H1 (cell line): ENCODE measurements at regions not wholly inside any gene's neighbourhood (a gene's known extent, or its start where the extent isn't known, plus 50 kb on each side); places are given as distances from the start of the nearest gene placed in this dataset.

Source experiments
- EP300 ChIP-seq, 2 experiments: IDR thresholded peaks; 1 replicate in 1 of 2; 2 replicates in 1 of 2; pipeline ENCODE4 v1.6.1; 2011 to 2012; ENCODE audit warnings: low read depth in 2 of 2, low read length in 2 of 2, mild to moderate bottlenecking in 2 of 2, borderline replicate concordance in 1 of 2, inconsistent platforms in 1 of 2, moderate library complexity in 1 of 2
- RAD21 ChIP-seq, 2 experiments: IDR thresholded peaks in 1 of 2; conservative IDR thresholded peaks in 1 of 2; 2 replicates each; pipeline ENCODE4 v1.6.1; 2011; ENCODE audit warnings: low read depth in 2 of 2, low read length in 2 of 2, improper control_type of control experiment in 1 of 2, inconsistent platforms in 1 of 2, mild to moderate bottlenecking in 1 of 2, moderate library complexity in 1 of 2
- RNF2 ChIP-seq: fragments of 200-900, 300-1000 bp; sonication (generic); IDR thresholded peaks from 2 replicates; pipeline ENCODE4 v1.7.1; 2016; ENCODE audit warnings: borderline replicate concordance, low read depth, mild to moderate bottlenecking, antibody characterized with exemption, low read length; ENCODE audit not compliant: poor library complexity, severe bottlenecking; ENCODE audit errors: missing control alignments
- SUZ12 ChIP-seq: fragments of 200-600 bp; sonication (generic); IDR thresholded peaks from 2 replicates; pipeline ENCODE4 v1.6.1; 2012; ENCODE audit warnings: mild to moderate bottlenecking, inconsistent platforms, low read length, moderate library complexity, mixed read lengths
- TF ChIP-seq, protein P1 (sequence below), 3 experiments: IDR thresholded peaks; 1 replicate in 2 of 3; 2 replicates in 1 of 3; pipeline versions ENCODE4 v1.5.1 to v1.6.1; 2011; ENCODE audit warnings: low read length in 3 of 3, mild to moderate bottlenecking in 3 of 3, inconsistent platforms in 2 of 3, low read depth in 1 of 3, moderate library complexity in 1 of 3; ENCODE audit not compliant: insufficient read depth in 1 of 3; ENCODE audit errors: control extremely low read depth in 1 of 3

DNA sequence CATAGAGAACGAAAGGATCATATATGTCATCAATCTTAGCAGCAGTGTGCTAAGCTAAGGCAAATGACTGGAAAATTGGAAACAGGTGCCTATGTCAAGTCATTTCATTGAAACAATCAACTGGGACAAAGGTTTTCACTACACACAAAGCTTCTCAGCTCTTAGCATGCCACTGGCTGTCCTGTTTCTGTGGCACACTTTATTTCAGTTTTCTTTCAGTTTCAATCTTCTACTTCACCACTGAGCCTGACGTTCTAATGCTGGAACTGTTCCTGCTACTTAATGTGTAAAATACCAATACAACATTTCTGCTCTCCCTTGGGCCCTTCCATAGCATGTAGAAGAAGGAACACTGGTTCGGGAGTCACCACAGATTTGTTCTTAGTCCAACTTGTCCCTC, 378.3 kb upstream of the FMR1 start:
- TF ChIP-seq, protein P1, sequence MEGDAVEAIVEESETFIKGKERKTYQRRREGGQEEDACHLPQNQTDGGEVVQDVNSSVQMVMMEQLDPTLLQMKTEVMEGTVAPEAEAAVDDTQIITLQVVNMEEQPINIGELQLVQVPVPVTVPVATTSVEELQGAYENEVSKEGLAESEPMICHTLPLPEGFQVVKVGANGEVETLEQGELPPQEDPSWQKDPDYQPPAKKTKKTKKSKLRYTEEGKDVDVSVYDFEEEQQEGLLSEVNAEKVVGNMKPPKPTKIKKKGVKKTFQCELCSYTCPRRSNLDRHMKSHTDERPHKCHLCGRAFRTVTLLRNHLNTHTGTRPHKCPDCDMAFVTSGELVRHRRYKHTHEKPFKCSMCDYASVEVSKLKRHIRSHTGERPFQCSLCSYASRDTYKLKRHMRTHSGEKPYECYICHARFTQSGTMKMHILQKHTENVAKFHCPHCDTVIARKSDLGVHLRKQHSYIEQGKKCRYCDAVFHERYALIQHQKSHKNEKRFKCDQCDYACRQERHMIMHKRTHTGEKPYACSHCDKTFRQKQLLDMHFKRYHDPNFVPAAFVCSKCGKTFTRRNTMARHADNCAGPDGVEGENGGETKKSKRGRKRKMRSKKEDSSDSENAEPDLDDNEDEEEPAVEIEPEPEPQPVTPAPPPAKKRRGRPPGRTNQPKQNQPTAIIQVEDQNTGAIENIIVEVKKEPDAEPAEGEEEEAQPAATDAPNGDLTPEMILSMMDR (IDR thresholded peaks at IDR 0.05; ENCODE audit: control extremely low read depth in 1 of 3, insufficient read depth in 1 of 3, low read depth in 1 of 3, low read length in 3 of 3), result no peak
- no peak for TF ChIP-seq RNF2
- no peak for TF ChIP-seq EP300 (IDR thresholded peaks at IDR 0.05; ENCODE audit: borderline replicate concordance in 1 of 2, low read depth in 2 of 2, low read length in 2 of 2)
- TF ChIP-seq SUZ12, result no peak
- TF ChIP-seq RAD21 (IDR thresholded peaks at IDR 0.05 in 1 of 2, conservative IDR thresholded peaks at IDR 0.05 in 1 of 2; ENCODE audit: low read depth in 2 of 2, low read length in 2 of 2), result no peak
